NCI-H2081 (cell line): ENCODE measurements at regions not wholly inside any gene's neighbourhood (a gene's known extent, or its start where the extent isn't known, plus 50 kb on each side); places are given as distances from the start of the nearest gene placed in this dataset.
A peak's percentile ranks its signal among the peaks of the same experiment; 100 is the strongest.

Source experiments
- DNase-seq, 2 experiments: peaks; one replicate each; lab custom pipeline; 2025; lab: John Stamatoyannopoulos, UW

DNA sequence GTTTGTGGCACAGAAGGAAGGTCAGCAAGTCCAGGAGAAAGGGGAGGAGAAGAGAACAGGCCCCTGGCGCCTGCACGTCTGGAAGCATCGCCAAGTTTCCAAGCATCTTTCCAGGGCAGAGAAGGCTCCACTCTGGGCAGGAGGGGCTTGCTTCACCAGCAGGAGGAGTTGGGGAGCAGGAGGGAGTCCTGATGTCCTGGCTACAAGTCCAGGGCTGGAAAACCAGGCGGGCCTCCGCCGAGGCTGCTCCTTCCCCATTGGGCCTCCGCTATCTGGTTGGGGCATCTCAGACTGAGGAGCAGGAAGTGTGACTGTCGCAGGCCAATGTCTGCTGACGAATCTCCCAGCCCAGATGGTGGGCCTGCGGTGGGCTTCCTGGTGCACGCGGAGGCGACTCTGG lies 421.9 kb downstream of the PREX1 start:
- no peak for DNase-seq

DNA sequence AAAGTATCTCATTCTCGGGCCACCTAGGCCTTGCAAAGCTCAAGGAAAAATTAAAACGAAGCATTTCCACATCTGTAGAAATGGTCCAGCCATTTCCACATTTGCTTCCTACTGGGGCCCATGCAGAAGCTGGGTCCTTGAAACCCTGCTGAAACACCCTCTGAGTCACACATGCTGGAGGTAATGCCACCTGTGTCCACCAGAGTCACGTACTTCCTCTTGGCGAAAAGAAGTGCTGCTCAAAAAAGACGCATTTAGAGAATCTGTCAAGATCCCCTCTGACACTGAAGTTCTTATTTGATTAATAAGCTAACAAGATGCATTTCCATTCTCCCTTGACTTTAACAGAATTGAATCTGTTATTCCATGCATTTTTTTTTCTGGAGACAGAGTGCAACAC lies 423.2 kb downstream of the PREX1 start:
- no peak for DNase-seq

DNA sequence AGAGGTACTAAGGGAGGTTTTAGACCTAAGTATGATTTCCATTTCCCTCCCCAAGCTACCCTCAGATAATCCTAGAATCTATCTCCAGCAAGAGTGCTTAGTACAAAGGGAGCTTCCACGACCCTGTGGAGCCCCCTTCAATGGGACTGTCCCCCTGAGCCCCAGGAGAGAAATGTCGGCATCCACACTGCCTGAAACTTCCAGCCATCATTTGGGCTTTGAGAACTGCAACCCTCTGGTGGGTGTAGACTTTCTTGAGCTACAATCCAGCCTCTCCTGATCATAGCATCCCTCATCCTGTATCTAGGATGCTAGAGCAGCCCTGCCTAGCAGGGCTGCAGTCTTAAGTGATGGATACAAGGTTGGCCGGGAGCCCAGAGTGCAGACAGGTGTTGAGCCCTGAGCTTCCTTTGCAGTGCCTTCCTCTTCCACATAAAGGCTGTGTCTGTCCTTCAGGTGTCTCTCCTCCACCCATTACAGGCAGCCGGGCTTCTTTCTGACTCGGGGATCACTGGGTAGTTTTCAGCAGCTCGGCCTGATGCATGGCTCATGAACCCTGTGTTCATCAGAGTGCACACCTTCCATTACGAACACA lies 424.5 kb downstream of the PREX1 start:
- no peak for DNase-seq

DNA sequence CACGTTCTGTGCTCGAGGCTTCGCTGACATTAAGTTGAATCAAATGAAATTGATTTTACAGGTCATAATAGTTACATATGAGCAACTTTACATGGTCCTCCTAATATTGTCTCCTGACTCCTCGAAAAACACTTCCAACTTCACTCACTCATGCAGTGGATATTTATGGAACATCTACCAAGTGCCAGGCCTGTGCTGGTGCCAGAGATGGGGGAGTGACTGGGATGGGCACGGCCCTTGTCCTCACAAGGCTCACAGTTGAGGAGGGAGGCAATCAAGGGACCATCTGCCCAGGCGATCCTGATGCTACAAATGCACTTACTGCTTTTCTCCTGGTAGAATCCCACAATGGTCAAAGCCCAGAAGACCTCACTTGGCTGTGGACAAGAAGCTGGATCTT lies 426.4 kb downstream of the PREX1 start:
- DNase-seq = no peak

DNA sequence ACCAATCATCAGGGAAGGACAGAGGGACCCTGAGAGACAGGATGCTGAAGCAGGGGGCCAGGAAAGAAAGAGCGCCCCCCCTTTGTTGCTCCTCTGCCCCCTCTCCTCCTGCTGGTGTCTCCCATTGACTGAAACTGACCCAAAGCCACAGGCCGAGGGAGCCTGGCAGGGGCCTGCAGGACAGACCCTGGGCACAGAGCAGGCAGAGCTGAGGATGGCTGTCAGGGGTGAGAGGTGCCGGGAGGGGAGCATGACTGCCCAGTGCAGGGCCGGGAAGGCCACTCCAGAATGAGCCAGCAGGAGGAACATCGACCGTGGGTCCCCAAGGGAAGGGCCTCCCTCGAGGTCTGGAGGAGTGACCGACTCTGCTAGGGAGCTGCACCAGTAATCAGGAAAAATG lies 427.8 kb downstream of the PREX1 start:
- DNase-seq = no peak

DNA sequence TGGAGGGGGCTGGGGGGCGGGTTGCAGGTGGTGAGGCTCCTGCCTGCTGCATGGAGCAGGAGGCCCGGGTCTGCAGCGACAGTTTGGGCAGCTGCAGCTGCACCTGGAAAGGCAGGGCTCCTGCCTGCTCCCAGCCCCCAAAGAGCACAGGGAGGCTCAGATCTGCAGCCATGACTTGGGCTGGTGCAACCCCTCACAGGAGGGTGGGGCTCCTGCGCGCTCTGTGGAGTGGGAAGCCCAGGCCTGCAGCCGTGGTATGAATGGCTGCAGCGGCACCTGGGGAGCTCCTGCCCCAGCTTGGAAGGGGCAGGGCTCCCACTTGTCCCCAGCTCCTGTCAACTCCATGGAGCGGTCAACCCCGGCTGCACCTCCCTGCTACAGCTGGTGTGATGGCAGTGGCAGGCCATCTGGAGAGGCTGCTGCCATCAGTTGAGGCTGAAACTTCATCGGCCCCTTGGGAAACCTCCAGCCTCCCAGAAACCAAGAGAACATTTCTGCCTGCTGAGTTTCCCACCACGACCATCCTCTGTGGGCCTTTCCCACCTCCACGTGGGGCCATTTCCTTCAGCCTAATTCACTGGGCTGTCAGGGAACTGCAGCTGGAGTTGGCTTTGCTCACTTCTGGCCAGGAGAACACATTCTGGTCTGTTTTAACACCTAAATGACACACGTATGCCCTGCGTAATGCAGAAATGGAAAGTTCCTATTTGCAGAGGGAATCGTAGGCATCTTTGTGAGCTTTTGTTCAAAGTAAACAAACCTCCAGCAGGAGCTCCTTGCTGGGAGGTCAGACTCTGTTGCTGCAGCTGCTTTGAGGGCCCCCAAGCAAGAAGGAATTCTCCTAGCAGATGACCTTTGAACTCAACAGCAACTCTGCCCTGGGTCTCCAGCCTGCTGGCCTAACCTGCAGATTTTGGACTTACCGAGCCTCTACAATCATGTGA lies 429.0 kb downstream of the PREX1 start:
- no peak for DNase-seq

DNA sequence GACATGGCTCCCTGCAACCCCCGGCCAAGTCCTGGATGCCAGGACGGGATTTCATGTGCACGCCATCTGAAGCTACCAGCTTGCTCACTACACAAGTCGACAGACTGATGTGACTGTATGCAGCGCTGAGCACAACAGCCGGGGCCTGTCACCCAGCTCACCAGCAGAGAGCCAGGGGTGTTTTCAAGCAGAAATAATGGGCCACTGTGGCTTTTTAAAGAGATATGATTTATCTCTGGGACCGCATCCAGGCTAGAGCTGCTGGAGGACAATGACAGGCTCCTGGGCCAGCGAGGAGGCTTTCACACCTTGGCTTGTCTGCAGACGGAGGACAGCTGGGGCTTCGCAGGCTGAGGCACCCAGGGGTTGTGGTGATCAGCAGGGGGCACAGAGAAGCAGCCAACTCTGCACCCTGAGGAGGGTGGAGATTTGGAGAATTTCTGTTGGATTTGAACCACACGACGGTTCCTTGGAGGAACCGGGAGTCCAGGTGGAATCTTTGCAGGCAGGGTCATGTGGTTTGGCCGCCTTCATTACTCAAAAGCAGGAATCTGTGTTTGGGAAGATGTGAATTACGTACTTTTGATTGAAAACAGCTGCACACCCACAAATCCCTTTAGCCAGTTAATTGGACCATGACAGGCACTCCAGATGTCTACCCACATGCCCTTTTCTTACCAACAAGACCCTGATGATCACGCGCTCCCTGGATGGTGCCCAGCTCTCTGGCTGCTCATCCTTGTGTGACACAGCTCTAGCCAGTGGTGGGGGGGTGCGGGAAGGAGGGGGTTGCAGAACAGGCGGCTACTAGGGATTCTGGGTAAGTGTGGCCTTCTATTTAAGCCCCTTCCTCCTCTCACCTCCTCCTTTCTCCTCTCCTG lies 430.6 kb downstream of the PREX1 start:
- DNase-seq = peak in 1 of 2 experiments; percentile 26

DNA sequence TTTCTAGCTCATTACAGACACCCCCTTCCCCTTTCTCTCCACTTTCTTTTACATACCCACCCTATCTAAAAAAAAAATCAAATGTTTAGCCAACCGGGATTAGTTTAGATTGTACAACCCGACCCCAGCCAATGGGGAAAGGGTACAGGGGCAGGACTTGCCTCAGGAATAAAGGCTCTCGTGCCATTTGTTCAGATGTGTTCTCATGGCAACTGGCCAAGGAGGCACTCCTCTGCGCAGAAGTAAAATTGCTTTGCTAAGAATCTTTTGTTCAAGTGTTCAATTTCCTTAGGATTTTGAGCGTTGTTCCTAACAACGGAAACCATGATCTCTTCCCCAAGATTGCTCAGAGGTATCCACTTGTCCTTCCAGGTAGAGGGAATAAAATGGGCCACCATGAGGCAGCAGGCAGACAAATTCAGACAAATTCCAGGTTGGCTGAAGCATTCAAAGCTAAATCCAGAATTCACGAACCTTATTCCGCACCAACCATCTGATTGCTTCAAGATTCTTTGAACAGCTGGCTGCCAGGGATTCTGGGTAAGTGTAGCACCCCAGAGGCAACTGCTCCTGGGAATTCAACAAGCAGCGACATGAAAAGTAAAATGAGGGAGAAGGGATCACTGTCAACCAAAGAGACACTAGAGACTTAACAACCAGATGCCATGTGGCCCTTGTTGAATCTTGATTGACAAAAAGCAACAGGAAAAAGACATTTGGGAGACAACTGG lies 431.8 kb downstream of the PREX1 start:
- no peak for DNase-seq

DNA sequence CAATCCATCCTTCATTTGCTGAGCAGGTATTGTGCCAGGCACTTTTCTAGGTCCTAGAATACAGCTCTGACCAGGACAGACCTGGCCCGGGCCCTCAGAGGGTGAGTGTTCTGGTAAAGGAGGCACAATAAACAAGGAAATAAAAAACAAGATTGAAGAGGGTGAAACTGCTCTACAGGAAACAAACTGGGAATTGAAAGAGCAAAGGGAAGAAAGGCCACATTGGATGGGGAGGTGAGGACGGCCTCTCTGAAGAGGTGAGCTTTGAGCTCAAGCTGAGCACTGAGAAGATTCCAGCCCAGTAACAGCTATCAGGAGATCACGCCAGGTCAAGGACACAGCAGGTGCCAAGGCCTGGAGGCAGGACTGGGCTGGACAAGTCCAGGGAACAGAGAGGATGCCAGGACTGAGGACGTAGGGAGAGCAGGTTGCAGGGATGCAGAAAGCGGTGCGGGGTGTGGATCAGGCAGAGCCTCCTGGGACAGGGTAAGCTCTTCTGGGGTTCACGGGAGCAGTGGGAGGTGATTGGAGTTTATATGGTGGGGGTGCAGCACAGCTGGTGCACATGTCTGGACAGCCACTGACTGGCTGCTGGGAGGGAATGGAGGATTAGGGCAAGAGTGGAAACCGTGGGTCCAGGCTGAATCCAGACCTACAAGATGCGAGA lies 433.3 kb downstream of the PREX1 start:
- no peak for DNase-seq

DNA sequence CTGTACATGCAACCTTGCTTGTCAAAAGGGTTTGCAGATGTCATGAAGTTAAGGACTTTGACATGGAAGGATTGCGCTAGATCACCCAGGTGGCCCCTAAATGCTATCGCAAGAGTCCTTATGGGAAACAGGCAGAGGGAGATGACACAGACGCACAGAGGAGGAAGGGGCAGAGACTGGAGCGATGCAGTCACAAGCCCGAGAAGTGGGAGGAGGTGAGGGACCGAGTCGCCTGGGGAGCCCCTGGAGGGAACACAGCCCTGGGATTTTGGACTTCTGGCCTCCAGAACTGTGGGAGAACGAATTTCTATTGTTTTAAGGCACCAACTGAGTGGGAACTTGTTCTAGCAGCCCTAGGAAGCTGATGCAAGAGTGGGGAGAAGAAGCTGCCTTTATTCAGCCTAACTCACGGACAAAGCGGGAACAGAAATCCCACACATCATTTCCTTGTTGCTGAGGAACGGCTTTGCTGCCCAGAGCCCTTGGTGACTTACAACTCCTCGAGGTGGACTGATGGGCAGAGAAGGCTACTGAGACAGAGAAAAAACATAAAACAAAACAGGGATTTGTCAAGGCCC lies 434.0 kb downstream of the PREX1 start:
- no peak for DNase-seq

DNA sequence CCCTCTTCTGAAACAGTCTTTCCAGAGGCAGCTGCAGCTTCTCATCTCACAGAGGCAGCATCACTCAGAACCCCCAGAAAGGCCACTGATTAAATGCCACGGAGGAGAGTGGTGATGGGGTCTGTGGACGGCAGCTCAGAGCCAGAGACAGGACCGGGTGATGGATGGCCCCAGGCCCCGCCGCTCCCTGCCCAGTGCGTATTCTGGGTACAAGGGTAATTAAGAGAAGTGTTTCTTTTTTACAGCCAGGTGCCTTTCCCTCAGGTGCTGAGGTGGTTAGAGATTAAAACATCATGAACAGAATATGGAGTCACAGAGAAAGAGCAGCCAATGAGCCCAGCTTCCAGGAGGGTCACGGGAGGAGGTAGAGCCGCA lies 434.5 kb downstream of the PREX1 start:
- no peak for DNase-seq

DNA sequence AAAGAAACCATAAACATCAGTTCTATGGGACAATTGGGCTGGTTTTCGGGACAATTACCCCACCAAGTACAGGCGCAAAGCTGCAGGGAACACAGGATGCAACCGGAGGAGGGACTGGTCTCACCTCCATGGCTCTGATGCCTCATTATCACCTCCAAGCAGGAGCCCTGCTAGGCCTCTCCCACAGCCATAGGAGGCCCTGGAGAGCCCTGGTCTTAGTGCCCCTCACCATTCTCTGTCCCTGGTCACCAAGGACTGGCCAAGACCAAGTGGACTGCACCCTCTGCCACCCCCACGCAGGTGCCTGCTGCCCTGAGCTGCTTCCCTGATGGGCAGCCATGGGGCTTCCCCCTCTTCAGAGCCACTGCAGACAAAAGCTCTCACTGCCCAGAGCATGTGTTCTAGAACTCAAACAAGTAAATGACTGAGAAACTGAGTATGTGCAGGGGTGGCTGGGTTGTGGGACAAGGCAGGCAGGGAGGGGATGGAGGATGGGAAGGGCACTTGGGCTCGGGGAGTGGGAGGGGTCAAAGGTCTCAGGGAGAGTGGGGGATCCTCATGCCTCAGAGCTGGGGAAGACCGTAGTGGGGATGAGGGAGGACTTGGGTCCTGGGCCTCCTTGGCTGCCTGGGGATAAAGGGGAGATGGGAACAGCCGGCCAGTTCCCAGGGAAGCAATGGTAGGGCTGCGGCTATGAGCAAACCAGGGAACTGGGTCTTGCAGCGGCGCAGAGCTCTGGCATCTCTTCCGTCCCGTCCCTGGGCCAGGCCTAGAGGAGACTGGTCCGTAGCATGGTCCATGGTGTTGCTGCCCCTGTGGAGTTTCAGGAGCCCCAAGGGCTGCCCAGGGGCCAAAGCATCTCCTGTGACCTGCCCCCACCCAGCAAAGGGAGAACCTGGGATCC lies 435.1 kb downstream of the PREX1 start:
- DNase-seq = no peak

DNA sequence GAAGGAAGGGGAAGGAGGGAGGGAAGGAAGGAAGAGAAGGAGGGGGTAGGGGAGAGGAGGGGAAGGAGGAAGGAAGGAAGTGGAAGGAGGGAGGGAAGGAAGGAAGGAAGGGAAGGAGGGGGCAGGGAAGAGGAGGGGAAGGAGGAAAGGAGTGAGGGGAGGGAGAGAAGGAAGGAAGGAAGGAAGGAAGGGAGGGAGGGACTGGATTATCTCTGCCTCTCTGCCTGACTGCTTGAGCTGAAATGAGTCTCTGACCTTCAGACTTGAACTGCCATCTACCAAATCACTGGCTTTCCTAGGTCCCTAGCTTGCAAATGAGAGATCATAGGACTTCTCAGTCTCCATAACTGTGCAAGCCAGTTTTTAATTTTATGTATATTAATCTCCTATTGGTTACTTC lies 436.8 kb downstream of the PREX1 start:
- DNase-seq = no peak

DNA sequence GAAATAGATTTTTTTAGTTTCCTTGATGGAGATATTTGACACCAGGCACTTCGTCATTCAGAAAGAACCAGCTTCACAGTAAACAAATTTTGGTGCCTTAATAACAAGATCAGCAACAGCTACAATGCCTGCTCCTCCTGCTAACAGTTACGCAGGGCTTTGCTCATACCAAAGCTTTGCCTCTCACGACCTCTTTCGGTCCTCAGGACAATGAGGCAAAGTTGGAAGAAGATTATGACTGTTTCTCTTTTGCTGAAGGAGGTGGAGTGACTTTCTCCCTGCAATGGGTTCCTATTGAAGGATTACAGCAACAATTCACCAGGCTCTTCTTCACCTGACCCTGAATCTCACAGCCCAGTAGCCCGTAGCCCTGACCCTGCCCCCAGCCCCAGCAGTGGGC lies 440.1 kb downstream of the PREX1 start:
- no peak for DNase-seq

DNA sequence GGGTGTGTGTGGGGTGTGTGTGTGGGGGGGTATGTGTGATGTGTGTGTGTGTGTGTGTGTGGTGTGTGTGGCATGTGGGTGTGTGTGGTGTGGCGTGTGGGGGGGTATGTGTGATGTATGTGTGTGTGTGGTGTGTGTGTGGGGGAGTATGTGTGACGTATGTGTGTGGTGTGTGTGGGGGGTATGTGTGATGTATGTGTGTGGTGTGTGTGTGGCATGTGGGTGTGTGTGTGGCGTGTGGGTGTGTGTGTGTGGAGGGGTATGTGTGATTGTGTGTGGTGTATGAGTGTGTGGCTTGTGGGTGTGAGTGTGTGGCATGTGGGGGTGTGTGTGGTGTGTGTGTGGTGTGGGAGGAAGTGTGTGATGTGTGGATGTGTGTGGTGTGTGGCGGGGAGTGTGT lies 442.3 kb downstream of the PREX1 start:
- no peak for DNase-seq

DNA sequence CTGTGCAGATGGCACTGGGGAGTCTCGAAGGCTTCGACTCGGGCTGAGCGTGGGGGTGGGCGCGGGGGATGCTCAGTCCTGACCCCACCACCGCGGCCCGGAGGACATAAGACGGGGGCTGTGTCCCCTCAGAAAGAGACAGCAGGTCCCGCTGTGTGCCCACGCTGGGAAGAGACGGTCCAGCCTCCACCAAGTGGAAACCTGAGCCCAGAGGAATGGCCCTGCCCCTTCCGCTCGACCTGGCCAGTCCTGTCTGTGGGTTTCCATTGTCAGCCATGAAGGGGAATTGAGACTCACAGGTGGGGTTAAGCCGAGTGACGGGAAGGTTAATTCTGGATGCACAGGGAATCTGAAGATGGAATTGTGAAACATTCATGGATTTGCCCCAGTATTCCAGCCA lies 442.7 kb downstream of the PREX1 start:
- DNase-seq = no peak

DNA sequence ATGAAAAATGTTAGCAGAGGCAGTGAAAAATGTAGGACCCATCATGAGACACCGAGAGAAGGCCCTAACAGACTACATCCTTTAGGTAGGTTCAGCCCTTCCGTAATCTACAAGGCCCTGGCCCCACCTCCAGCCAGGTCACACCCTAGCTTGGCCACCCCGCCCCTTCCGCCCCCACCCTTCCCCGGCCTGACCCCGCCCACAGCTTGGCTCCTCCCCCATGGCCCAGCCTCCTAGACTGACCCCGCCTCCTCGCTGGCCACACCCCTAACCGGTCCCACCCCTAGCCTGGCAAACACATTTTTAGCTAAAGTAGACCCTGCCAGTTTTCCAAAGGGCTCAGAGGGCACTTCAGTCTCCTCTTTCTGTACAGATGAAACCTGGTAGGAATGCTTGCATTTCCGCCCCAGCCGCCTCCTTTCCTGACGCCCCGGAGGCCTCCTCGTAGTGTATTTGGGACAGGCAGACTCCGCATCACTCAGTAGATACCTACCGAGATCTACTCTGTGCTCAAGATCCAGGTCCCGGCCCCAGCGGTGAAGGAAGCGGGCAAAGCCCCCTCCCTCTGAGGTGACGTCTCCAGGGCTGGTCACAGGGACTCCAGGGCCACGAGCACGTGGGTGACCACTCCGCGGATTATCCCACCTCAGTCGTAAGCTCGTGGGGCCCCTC lies 443.5 kb downstream of the PREX1 start:
- no peak for DNase-seq

DNA sequence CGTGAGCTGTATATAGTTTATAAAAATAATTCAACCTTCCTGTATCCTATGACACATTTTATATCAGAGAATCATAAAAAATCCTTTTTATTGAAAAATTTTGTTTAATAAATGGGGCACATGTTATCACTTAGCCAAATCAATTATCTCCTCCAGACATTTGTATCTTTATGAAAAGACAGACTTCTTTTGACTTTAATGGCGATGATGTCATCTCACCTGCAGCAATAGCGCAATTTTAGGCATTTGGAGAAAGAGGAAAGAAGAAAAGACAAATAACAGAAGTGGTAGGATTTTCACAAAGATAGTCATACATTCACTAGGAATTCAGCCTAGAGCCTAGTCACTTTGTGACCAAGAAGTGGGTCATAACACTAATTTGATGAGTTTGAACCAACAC lies 444.5 kb downstream of the PREX1 start:
- DNase-seq = no peak

DNA sequence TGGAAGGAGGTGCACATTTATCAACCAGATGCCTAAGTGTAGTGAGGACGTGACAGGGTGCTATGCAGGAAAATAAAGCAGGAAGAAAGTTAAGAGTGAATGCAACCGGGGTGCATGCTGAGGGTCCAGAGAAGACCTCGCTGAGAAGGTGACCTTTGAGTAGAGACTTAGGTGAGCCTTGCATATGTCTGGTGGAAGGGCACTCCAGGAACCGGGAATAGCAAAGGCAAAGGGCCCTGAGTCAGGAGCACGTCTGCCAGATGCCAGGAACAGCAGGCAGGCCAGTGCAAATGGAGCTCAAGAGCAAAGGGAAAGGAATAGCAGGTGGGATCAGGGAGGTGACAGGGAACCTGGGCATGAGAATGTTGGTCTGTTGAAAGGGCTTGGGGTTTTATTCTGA lies 445.5 kb downstream of the PREX1 start:
- no peak for DNase-seq
